ENCODE measurements at regions not wholly inside any gene's neighbourhood (a gene's known extent, or its start where the extent isn't known, plus 50 kb on each side); places are given as distances from the start of the nearest gene placed in this dataset.
A peak's percentile ranks its signal among the peaks of the same experiment; 100 is the strongest.

DNA sequence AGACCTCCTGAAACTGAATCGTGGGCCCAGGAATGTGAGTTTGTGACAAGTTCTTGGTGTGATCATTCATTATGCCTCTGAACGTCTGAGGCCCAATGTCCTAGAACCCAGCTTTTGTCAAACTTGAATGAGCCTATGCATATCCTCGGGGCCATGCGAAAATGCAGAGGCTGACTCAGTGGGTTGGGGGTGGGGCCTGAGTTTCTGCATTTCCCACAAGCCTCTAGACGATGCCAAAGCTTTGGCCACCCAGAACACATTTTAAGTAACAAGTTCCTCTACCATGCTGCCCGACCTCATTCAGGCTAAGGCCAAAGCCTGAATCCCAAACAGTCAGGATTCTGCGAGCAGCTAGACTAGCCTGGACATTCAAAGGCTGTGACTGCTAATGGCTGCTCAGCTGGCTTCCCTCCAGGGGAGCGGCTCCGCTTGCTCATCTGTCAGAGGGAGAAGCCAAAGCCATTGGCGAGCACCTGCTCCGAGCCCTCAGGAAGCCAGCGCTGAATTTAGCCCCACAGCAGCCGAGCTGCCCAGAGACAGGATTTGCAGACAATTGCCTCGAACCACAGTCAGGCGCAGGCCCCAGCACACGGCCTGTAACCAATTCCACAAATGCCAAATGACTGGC is 177.5 kb downstream of the ZDHHC21 start (continued):
- no peak for TF ChIP-seq STAG1 (CRISPR knock-in tag; IDR thresholded peaks at IDR 0.05; ENCODE audit: borderline replicate concordance)
- TF ChIP-seq MCM7 (IDR thresholded peaks at IDR 0.05): no peak
- no peak for TF ChIP-seq CCNT2 (IDR thresholded peaks at IDR 0.05; ENCODE audit: borderline replicate concordance, extremely low read depth, insufficient read length, low read depth, low read length)
- no peak for TF ChIP-seq HIVEP1 (CRISPR knock-in tag; IDR thresholded peaks at IDR 0.05)
- TF ChIP-seq E2F6 (IDR thresholded peaks at IDR 0.05; ENCODE audit: borderline replicate concordance in 1 of 2, extremely low read depth in 1 of 2, insufficient read depth in 1 of 2, insufficient read length in 1 of 2, low read depth in 1 of 2, low read length in 1 of 2, poor library complexity in 1 of 2, severe bottlenecking in 1 of 2): peak in 1 of 2 experiments; percentile 24
- TF ChIP-seq RB1 (IDR thresholded peaks at IDR 0.05; ENCODE audit: low read depth): 0 out of 2 replicates have a peak, but pooled peaks have one; percentile 16
- TF ChIP-seq, protein P1, sequence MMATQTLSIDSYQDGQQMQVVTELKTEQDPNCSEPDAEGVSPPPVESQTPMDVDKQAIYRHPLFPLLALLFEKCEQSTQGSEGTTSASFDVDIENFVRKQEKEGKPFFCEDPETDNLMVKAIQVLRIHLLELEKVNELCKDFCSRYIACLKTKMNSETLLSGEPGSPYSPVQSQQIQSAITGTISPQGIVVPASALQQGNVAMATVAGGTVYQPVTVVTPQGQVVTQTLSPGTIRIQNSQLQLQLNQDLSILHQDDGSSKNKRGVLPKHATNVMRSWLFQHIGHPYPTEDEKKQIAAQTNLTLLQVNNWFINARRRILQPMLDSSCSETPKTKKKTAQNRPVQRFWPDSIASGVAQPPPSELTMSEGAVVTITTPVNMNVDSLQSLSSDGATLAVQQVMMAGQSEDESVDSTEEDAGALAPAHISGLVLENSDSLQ (IDR thresholded peaks at IDR 0.05): no peak
- TF ChIP-seq ZEB2 (IDR thresholded peaks at IDR 0.05): no peak
- no peak for TF ChIP-seq PURB (CRISPR knock-in tag; IDR thresholded peaks at IDR 0.05; ENCODE audit: low read depth)
- 0 out of 4 replicates have a peak, but pooled peaks of 1 of the 2 experiments have one; percentile 29 for TF ChIP-seq ZNF639 (CRISPR knock-in tag; conservative IDR thresholded peaks at IDR 0.05 in 1 of 2, IDR thresholded peaks at IDR 0.05 in 1 of 2)
- no peak for TF ChIP-seq BHLHE40 (IDR thresholded peaks at IDR 0.05; ENCODE audit: low read length)
- TF ChIP-seq ZNF316 (IDR thresholded peaks at IDR 0.05): no peak
- no peak for TF ChIP-seq TBP (optimal IDR thresholded peaks at IDR 0.05; ENCODE audit: low read depth, low read length)
- no peak for TF ChIP-seq ZNF133 (CRISPR knock-in tag; IDR thresholded peaks at IDR 0.05)
- TF ChIP-seq ZBTB17 (CRISPR knock-in tag; IDR thresholded peaks at IDR 0.05): peak; percentile 96
- TF ChIP-seq BCOR (IDR thresholded peaks at IDR 0.05): no peak
- no peak for TF ChIP-seq PATZ1 (CRISPR knock-in tag; IDR thresholded peaks at IDR 0.05; ENCODE audit: borderline replicate concordance)
- no peak for TF ChIP-seq ZNF77 (CRISPR knock-in tag; IDR thresholded peaks at IDR 0.05)
- TF ChIP-seq CREM (IDR thresholded peaks at IDR 0.05; ENCODE audit: low read depth): no peak
- peak; percentile 38; the same call in 1 of the 2 replicates for TF ChIP-seq RBFOX2 (IDR thresholded peaks at IDR 0.05; ENCODE audit: low read depth, low read length)
- no peak for TF ChIP-seq TOE1 (IDR thresholded peaks at IDR 0.05; ENCODE audit: borderline replicate concordance)
- no peak for TF ChIP-seq TOE1 (CRISPR knock-in tag; IDR thresholded peaks at IDR 0.05; ENCODE audit: borderline replicate concordance, low read depth)
- TF ChIP-seq NFIX (CRISPR knock-in tag; IDR thresholded peaks at IDR 0.05; ENCODE audit: low read depth): no peak
- TF ChIP-seq RUNX1 (IDR thresholded peaks at IDR 0.05; ENCODE audit: low read depth): no peak
- TF ChIP-seq KHSRP (IDR thresholded peaks at IDR 0.05): no peak
- no peak for TF ChIP-seq ELF4 (CRISPR knock-in tag; IDR thresholded peaks at IDR 0.05)

Data from K562 (cell line).